Nephron progenitor cell (in vitro differentiated cells): ENCODE measurements at regions not wholly inside any gene's neighbourhood (a gene's known extent, or its start where the extent isn't known, plus 50 kb on each side); places are given as distances from the start of the nearest gene placed in this dataset.

Experiments
- DNase-seq: peaks from one replicate; pipeline ENCODE4 v3.0.0; 2021
- H3K27ac Mint-ChIP-seq: 2 replicates; pipeline ENCODE4 v1.8.0; 2021; ENCODE audit warnings: mild to moderate bottlenecking, moderate library complexity, mixed read lengths
- H3K27me3 Mint-ChIP-seq: 2 replicates; pipeline ENCODE4 v1.8.0; 2021; ENCODE audit warnings: mild to moderate bottlenecking, low read depth, mixed read lengths; ENCODE audit not compliant: poor library complexity
- H3K36me3 Mint-ChIP-seq: 2 replicates; pipeline ENCODE4 v1.8.0; 2021; ENCODE audit warnings: low read depth, mixed read lengths
- H3K4me1 Mint-ChIP-seq: 2 replicates; pipeline ENCODE4 v1.8.0; 2021; ENCODE audit warnings: mixed read lengths
- H3K4me3 Mint-ChIP-seq: 2 replicates; pipeline ENCODE4 v1.8.0; 2021; ENCODE audit warnings: mild to moderate bottlenecking, moderate library complexity, mixed read lengths
- H3K9me3 Mint-ChIP-seq: 2 replicates; pipeline ENCODE4 v1.8.0; 2021; ENCODE audit warnings: mild to moderate bottlenecking, moderate library complexity, mixed read lengths
- CTCF ChIP-seq: fragments of 200-600 bp; sonication (generic); IDR thresholded peaks from 2 replicates; pipeline ENCODE4 v1.5.0; 2021; ENCODE audit warnings: antibody characterized with exemption

GRCh38 chr12:28027947-28028724, 55.6 kb upstream of the PTHLH start:
- Mint-ChIP-seq H3K4me3 (no peak overlapping the region), H3K4me1 (peaks cover 3% of the 10 kb centered on the region), H3K27me3 (no peaks in the 10 kb centered on the region), H3K27ac (no peak overlapping the region), H3K9me3 (no peaks in the 10 kb centered on the region), H3K36me3 (no peaks in the 10 kb centered on the region)
- TF ChIP-seq CTCF, result no peak
- DNase-seq, result no peak

GRCh38 chr12:28032811-28033537, 60.4 kb upstream of the PTHLH start:
- no peak overlapping the region for H3K27ac Mint-ChIP-seq
- no peak for DNase-seq
- peaks cover 7% of the 10 kb centered on the region for H3K4me1 Mint-ChIP-seq
- no peak for TF ChIP-seq CTCF
- H3K27me3 Mint-ChIP-seq, result no peaks in the 10 kb centered on the region
- H3K4me3 Mint-ChIP-seq, result no peak overlapping the region
- no peaks in the 10 kb centered on the region for H3K9me3 Mint-ChIP-seq
- no peaks in the 10 kb centered on the region for H3K36me3 Mint-ChIP-seq

DNA sequence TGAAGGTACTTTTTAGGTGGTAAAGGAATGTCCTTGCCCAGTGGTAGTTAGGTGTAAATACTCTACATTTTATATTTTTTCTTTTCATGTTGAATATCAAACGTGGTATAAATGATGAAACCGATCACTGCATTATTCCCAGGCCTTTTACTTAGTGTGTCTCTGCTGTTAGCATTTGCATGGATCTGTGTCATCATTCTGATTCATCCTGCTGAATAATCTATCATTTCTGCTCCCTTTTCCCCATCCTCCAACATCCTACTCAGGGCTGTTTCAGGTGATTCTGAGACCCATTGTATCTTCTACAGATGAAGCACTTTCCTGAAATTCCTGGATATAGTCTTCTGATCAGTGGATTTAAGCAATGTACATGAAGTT, 61.0 kb upstream of the PTHLH start:
- TF ChIP-seq CTCF, result no peak
- Mint-ChIP-seq H3K36me3 (no peaks in the 10 kb centered on the region), H3K27me3 (no peaks in the 10 kb centered on the region), H3K9me3 (no peaks in the 10 kb centered on the region), H3K4me3 (no peak overlapping the region), H3K4me1 (peaks cover 7% of the 10 kb centered on the region), H3K27ac (peak overlapping the region; percentile 58)
- no peak for DNase-seq

DNA sequence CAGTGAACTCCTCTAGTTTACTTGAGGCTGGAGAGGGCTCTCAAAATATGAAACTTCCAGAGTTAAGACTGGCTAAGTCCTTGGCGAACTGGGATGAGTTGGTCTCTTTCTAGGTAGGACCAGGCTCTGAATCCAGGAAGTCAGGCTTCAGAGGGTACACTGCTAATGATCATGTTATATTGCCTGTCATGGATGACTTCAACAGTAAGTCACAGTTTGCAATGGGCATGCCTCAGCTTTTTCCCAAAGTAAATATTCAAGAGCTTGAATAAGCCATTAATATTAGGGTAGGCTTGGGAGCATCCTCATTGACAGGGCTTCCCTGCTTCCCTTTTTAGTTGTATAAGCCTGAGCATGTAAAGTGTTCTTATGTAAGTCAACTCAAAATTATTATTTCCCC, 61.7 kb upstream of the PTHLH start:
- no peak overlapping the region for H3K27ac Mint-ChIP-seq
- H3K36me3 Mint-ChIP-seq, result no peaks in the 10 kb centered on the region
- no peaks in the 10 kb centered on the region for H3K9me3 Mint-ChIP-seq
- no peak for TF ChIP-seq CTCF
- no peaks in the 10 kb centered on the region for H3K27me3 Mint-ChIP-seq
- H3K4me3 Mint-ChIP-seq, result no peak overlapping the region
- no peak for DNase-seq
- peaks cover 7% of the 10 kb centered on the region for H3K4me1 Mint-ChIP-seq

GRCh38 chr12:28035500-28035899, 63.0 kb upstream of the PTHLH start:
- no peak for TF ChIP-seq CTCF
- Mint-ChIP-seq H3K4me1 (peaks cover 7% of the 10 kb centered on the region), H3K36me3 (no peaks in the 10 kb centered on the region), H3K27ac (no peak overlapping the region), H3K4me3 (no peak overlapping the region), H3K9me3 (no peaks in the 10 kb centered on the region), H3K27me3 (no peaks in the 10 kb centered on the region)
- DNase-seq, result no peak
